Mesendoderm (in vitro differentiated cells): ENCODE measurements at regions not wholly inside any gene's neighbourhood (a gene's known extent, or its start where the extent isn't known, plus 50 kb on each side); places are given as distances from the start of the nearest gene placed in this dataset.

Experiments
- DNase-seq: peaks from one replicate; pipeline ENCODE4 v3.0.0; 2013
- H2AK5ac ChIP-seq: 2 replicates; pipeline ENCODE4 v1.6.1; 2013; ENCODE audit warnings: low read length, inconsistent platforms
- H2BK120ac ChIP-seq: 2 replicates; pipeline ENCODE4 v1.6.1; 2013; ENCODE audit warnings: low read depth, mild to moderate bottlenecking, low read length, moderate library complexity, mixed read lengths
- H2BK15ac ChIP-seq: replicated peaks from 2 replicates; pipeline ENCODE4 v1.6.1; 2013; ENCODE audit warnings: low read depth, mild to moderate bottlenecking, moderate library complexity
- H2BK5ac ChIP-seq: 2 replicates; pipeline ENCODE4 v1.6.1; 2013; ENCODE audit warnings: low read length, inconsistent platforms
- H3K18ac ChIP-seq: 2 replicates; pipeline ENCODE4 v1.6.1; 2013; ENCODE audit warnings: mild to moderate bottlenecking, low read length, mixed read lengths
- H3K23ac ChIP-seq: one replicate; pipeline ENCODE4 v1.6.1; 2013; ENCODE audit warnings: low read length
- H3K27ac ChIP-seq: 2 replicates; pipeline ENCODE4 v1.5.1; 2013; ENCODE audit warnings: low read depth, mild to moderate bottlenecking, inconsistent platforms, low read length, moderate library complexity
- H3K27me3 ChIP-seq: 2 replicates; pipeline ENCODE4 v1.6.1; 2013; ENCODE audit warnings: low read length, control low read depth, mild to moderate bottlenecking, inconsistent platforms; ENCODE audit not compliant: insufficient read depth, poor library complexity
- H3K36me3 ChIP-seq: 2 replicates; pipeline ENCODE4 v1.6.1; 2013; ENCODE audit warnings: low read length, inconsistent platforms; ENCODE audit not compliant: control insufficient read depth, insufficient read depth
- H3K4ac ChIP-seq: one replicate; pipeline ENCODE4 v1.6.1; 2013; ENCODE audit warnings: low read depth, mild to moderate bottlenecking, low read length, moderate library complexity
- H3K4me1 ChIP-seq: 2 replicates; pipeline ENCODE4 v1.6.1; 2013; ENCODE audit warnings: low read depth, low read length, inconsistent platforms; ENCODE audit not compliant: control insufficient read depth
- H3K4me2 ChIP-seq: 2 replicates; pipeline ENCODE4 v1.6.1; 2013; ENCODE audit warnings: low read length
- H3K4me3 ChIP-seq: 2 replicates; pipeline ENCODE4 v1.5.1; 2013; ENCODE audit warnings: mild to moderate bottlenecking, low read length
- H3K56ac ChIP-seq: one replicate; pipeline ENCODE4 v1.6.1; 2013; ENCODE audit warnings: low read length
- H3K79me1 ChIP-seq: 2 replicates; pipeline ENCODE4 v1.6.1; 2013; ENCODE audit warnings: low read length, inconsistent platforms
- H3K79me2 ChIP-seq: 2 replicates; pipeline ENCODE4 v1.6.1; 2013; ENCODE audit warnings: mild to moderate bottlenecking, low read length; ENCODE audit not compliant: control insufficient read depth, insufficient read depth
- H3K9ac ChIP-seq: 2 replicates; pipeline ENCODE4 v1.6.1; 2013; ENCODE audit warnings: low read length, inconsistent platforms
- H4K5ac ChIP-seq: one replicate; pipeline ENCODE4 v1.6.1; 2013; ENCODE audit warnings: low read length
- H4K8ac ChIP-seq: one replicate; pipeline ENCODE4 v1.6.1; 2013; ENCODE audit warnings: low read depth, mild to moderate bottlenecking, control low read depth, low read length, moderate library complexity
- WGBS: extraction: QIAGEN DNeasy Blood & Tissue Kit; methylation state at CpG from one replicate; pipeline ENCODE4 v1.1.7; 2013; ENCODE audit warnings: low lambda C conversion rate, missing lambda C conversion rate; ENCODE audit not compliant: insufficient coverage; ENCODE audit errors: extremely low coverage; 5-methylcytosine and 5-hydroxymethylcytosine counted together

GRCh38 chr16:79662669-79663313 lies 62.3 kb upstream of the MAF start:
- Histone ChIP-seq H3K4ac (no peak overlapping the region), H3K79me1 (no peaks in the 10 kb centered on the region), H3K18ac (no peak overlapping the region), H3K4me1 (no peaks in the 10 kb centered on the region), H3K27ac (no peak overlapping the region), H4K5ac (no peak overlapping the region), H2BK15ac (no peak overlapping the region), H3K4me3 (no peak overlapping the region), H3K23ac (no peak overlapping the region), H4K8ac (no peak overlapping the region), H3K56ac (no peak overlapping the region), H3K27me3 (no peaks in the 10 kb centered on the region), H3K4me2 (no peak overlapping the region), H3K79me2 (no peaks in the 10 kb centered on the region), H2BK5ac (no peak overlapping the region), H2BK120ac (no peak overlapping the region), H3K36me3 (no peaks in the 10 kb centered on the region), H2AK5ac (no peak overlapping the region), H3K9ac (no peak overlapping the region)
- WGBS, result no CpG with 5 or more reads among the region's 5 CpGs
- DNase-seq, result no peak

GRCh38 chr16:79662122-79662521 lies 61.6 kb upstream of the MAF start:
- Histone ChIP-seq H3K27me3 (no peaks in the 10 kb centered on the region), H3K36me3 (no peaks in the 10 kb centered on the region), H3K27ac (no peak overlapping the region), H3K4me3 (no peak overlapping the region), H2BK15ac (no peak overlapping the region), H3K4me2 (no peak overlapping the region), H3K23ac (no peak overlapping the region), H3K56ac (no peak overlapping the region), H3K9ac (no peak overlapping the region), H4K5ac (no peak overlapping the region), H3K4ac (no peak overlapping the region), H2AK5ac (no peak overlapping the region), H3K18ac (no peak overlapping the region), H2BK5ac (no peak overlapping the region), H3K4me1 (no peaks in the 10 kb centered on the region), H2BK120ac (no peak overlapping the region), H4K8ac (no peak overlapping the region), H3K79me2 (no peaks in the 10 kb centered on the region), H3K79me1 (no peaks in the 10 kb centered on the region)
- no peak for DNase-seq
- WGBS, result no CpG with 5 or more reads among the region's 1 CpG

- H3K79me1 ChIP-seq, result no peaks in the 10 kb centered on the region
- H3K18ac ChIP-seq, result no peak overlapping the region
- no peak for DNase-seq
- H3K9ac ChIP-seq, result no peak overlapping the region
- no peak overlapping the region for H4K8ac ChIP-seq
- no peak overlapping the region for H4K5ac ChIP-seq
- no peak overlapping the region for H3K56ac ChIP-seq
- H3K4ac ChIP-seq, result no peak overlapping the region
- H3K36me3 ChIP-seq, result no peaks in the 10 kb centered on the region
- no peak overlapping the region for H3K27ac ChIP-seq
- H2AK5ac ChIP-seq, result no peak overlapping the region
- no peak overlapping the region for H2BK120ac ChIP-seq
- H3K4me3 ChIP-seq, result no peak overlapping the region
- H2BK5ac ChIP-seq, result no peak overlapping the region
- no peak overlapping the region for H3K23ac ChIP-seq
- no peaks in the 10 kb centered on the region for H3K27me3 ChIP-seq
- H3K4me2 ChIP-seq, result no peak overlapping the region
- H2BK15ac ChIP-seq, result no peak overlapping the region
- H3K79me2 ChIP-seq, result no peaks in the 10 kb centered on the region
- no CpG with 5 or more reads among the region's 5 CpGs for WGBS
- no peaks in the 10 kb centered on the region for H3K4me1 ChIP-seq
Measured at GRCh38 chr16:79661578-79661977, 61.0 kb upstream of the MAF start.

GRCh38 chr16:79659344-79659743 lies 58.8 kb upstream of the MAF start:
- H3K4me2 ChIP-seq, result no peak overlapping the region
- WGBS, result no CpG with 5 or more reads among the region's 5 CpGs

GRCh38 chr16:79658301-79659033 lies 57.9 kb upstream of the MAF start:
- H2AK5ac ChIP-seq, result no peak overlapping the region
- no peak overlapping the region for H3K18ac ChIP-seq
- no peak overlapping the region for H2BK15ac ChIP-seq
- H3K79me2 ChIP-seq, result no peaks in the 10 kb centered on the region
- no peaks in the 10 kb centered on the region for H3K4me1 ChIP-seq
- H2BK120ac ChIP-seq, result no peak overlapping the region
- H3K27me3 ChIP-seq, result no peaks in the 10 kb centered on the region
- no peak overlapping the region for H3K4me2 ChIP-seq
- H4K8ac ChIP-seq, result no peak overlapping the region
- H2BK5ac ChIP-seq, result no peak overlapping the region
- no peak overlapping the region for H4K5ac ChIP-seq
- H3K4me3 ChIP-seq, result no peak overlapping the region
- no peaks in the 10 kb centered on the region for H3K79me1 ChIP-seq
- H3K27ac ChIP-seq, result no peak overlapping the region
- H3K36me3 ChIP-seq, result no peaks in the 10 kb centered on the region
- DNase-seq, result no peak
- no CpG with 5 or more reads among the region's 22 CpGs for WGBS
- H3K23ac ChIP-seq, result no peak overlapping the region
- H3K56ac ChIP-seq, result no peak overlapping the region
- no peak overlapping the region for H3K9ac ChIP-seq
- no peak overlapping the region for H3K4ac ChIP-seq

More at GRCh38 chr16:79659344-79659743, 58.8 kb upstream of the MAF start:
- H3K18ac ChIP-seq, result no peak overlapping the region
- H3K27me3 ChIP-seq, result no peaks in the 10 kb centered on the region
- no peak overlapping the region for H2BK15ac ChIP-seq
- DNase-seq, result no peak
- H4K5ac ChIP-seq, result no peak overlapping the region
- no peak overlapping the region for H3K56ac ChIP-seq
- H3K9ac ChIP-seq, result no peak overlapping the region
- no peaks in the 10 kb centered on the region for H3K79me1 ChIP-seq
- H3K4ac ChIP-seq, result no peak overlapping the region
- H2BK5ac ChIP-seq, result no peak overlapping the region
- H3K23ac ChIP-seq, result no peak overlapping the region
- H3K4me3 ChIP-seq, result no peak overlapping the region
- no peaks in the 10 kb centered on the region for H3K79me2 ChIP-seq
- no peak overlapping the region for H2BK120ac ChIP-seq
- H2AK5ac ChIP-seq, result no peak overlapping the region
- no peaks in the 10 kb centered on the region for H3K36me3 ChIP-seq
- no peaks in the 10 kb centered on the region for H3K4me1 ChIP-seq
- H4K8ac ChIP-seq, result no peak overlapping the region
- H3K27ac ChIP-seq, result no peak overlapping the region
